Neural crest cell (in vitro differentiated cells): ENCODE measurements at regions not wholly inside any gene's neighbourhood (a gene's known extent, or its start where the extent isn't known, plus 50 kb on each side); places are given as distances from the start of the nearest gene placed in this dataset.
A peak's percentile ranks its signal among the peaks of the same experiment; 100 is the strongest.
"Not testable (repeated sequence)": the region's sequence is repeated elsewhere in the genome, so short reads cannot be mapped to it uniquely, and the experiment has no call there.

ENCODE experiments used
- DNase-seq: peaks from one replicate; pipeline ENCODE4 v3.0.0; 2021; ENCODE audit warnings: low read depth, mixed read lengths, low spot score
- H3K27ac Mint-ChIP-seq: one replicate; pipeline ENCODE4 v1.8.0; 2021; ENCODE audit warnings: mild to moderate bottlenecking, mixed read lengths; ENCODE audit not compliant: unreplicated experiment
- H3K27me3 Mint-ChIP-seq: 2 replicates; pipeline ENCODE4 v1.8.0; 2021; ENCODE audit warnings: low read depth, mild to moderate bottlenecking, mixed read lengths
- H3K36me3 Mint-ChIP-seq: 2 replicates; pipeline ENCODE4 v1.8.0; 2021; ENCODE audit warnings: low read depth, mild to moderate bottlenecking, mixed read lengths
- H3K4me1 Mint-ChIP-seq: 2 replicates; pipeline ENCODE4 v1.8.0; 2021; ENCODE audit warnings: mixed read lengths
- H3K4me3 Mint-ChIP-seq: one replicate; pipeline ENCODE4 v1.8.0; 2021; ENCODE audit warnings: mild to moderate bottlenecking, mixed read lengths
- H3K9me3 Mint-ChIP-seq: 2 replicates; pipeline ENCODE4 v1.8.0; 2021; ENCODE audit warnings: mixed read lengths
- TF ChIP-seq, protein P1 (sequence below): fragments of 200-600 bp; sonication (generic); conservative IDR thresholded peaks from 2 replicates; pipeline ENCODE4 v1.5.0; 2021; ENCODE audit warnings: antibody characterized with exemption, mild to moderate bottlenecking

DNA sequence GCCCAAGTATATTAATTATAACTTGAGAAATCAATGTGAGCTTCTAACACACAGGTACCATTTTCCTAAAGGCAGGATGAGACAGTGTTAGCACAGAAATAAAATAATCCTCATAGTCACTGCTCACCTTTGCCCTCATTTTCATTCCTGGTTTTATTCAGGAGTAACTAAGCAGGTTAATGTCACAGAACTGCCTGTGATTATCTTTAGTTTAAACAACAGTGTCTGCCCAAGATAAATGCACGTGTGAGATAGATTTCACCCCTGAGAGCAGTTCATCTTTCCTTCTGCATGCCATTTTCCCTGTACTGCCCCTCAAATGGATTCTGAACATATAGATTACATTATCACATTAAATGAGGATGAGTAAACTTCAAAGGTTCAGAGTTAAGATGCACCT, 250.7 kb downstream of the RMST start:
- Mint-ChIP-seq H3K27me3 (no peaks in the 10 kb centered on the region), H3K4me3 (no peak overlapping the region), H3K4me1 (peaks cover 15% of the 10 kb centered on the region), H3K36me3 (no peaks in the 10 kb centered on the region), H3K9me3 (no peaks in the 10 kb centered on the region), H3K27ac (no peak overlapping the region)
- DNase-seq = no peak
- TF ChIP-seq, protein P1, sequence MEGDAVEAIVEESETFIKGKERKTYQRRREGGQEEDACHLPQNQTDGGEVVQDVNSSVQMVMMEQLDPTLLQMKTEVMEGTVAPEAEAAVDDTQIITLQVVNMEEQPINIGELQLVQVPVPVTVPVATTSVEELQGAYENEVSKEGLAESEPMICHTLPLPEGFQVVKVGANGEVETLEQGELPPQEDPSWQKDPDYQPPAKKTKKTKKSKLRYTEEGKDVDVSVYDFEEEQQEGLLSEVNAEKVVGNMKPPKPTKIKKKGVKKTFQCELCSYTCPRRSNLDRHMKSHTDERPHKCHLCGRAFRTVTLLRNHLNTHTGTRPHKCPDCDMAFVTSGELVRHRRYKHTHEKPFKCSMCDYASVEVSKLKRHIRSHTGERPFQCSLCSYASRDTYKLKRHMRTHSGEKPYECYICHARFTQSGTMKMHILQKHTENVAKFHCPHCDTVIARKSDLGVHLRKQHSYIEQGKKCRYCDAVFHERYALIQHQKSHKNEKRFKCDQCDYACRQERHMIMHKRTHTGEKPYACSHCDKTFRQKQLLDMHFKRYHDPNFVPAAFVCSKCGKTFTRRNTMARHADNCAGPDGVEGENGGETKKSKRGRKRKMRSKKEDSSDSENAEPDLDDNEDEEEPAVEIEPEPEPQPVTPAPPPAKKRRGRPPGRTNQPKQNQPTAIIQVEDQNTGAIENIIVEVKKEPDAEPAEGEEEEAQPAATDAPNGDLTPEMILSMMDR = no peak

DNA sequence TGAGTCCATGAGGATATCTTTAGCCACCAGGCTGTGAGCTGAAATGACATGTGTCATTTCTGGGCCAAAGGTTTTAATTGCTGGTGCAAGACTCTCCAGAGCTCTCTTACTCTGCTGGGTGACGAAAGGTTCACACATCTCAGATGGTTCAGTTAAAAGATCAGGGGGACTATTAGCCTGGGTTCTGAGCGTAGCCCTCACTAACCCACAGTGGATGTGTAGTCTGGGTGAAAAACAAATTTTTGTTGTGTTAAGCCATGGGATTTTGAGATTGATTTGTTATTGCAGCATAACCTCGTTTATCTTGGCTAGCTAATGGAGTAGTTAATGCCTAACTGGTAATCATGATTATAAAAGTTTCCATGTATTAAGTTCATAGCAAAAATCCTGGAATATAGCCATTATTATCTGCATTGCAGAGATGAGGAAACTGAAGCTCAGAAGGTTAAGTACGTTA, 251.5 kb downstream of the RMST start:
- no peak for DNase-seq
- Mint-ChIP-seq H3K4me3 (no peak overlapping the region), H3K36me3 (no peaks in the 10 kb centered on the region), H3K4me1 (peaks cover 15% of the 10 kb centered on the region), H3K27ac (peak overlapping the region; percentile 31), H3K9me3 (peaks cover 3% of the 10 kb centered on the region), H3K27me3 (no peaks in the 10 kb centered on the region)
- TF ChIP-seq, protein P1 = no peak

DNA sequence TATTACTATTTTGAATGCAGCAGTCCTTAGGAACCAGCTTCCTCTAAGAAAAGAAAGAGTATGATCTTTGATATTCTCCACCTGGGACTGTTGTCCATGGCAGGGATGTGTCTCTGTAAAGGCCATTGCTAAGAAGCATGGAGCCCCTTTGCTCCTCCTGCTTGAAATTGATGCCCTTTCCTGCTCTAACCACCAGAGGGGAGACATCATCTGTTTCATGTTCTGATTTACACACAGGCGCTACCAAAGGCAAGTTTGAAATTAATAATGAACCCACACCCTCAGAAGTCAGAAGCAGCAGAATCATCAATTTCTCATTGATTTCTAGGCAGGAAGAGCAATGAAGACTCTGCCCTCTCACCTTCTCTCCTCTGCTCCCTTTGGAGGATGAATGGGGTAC, 253.8 kb downstream of the RMST start:
- Mint-ChIP-seq H3K4me1 (peaks cover 15% of the 10 kb centered on the region), H3K27ac (no peak overlapping the region), H3K4me3 (no peak overlapping the region), H3K36me3 (peaks cover under 1% of the 10 kb centered on the region), H3K27me3 (no peaks in the 10 kb centered on the region), H3K9me3 (peaks cover 5% of the 10 kb centered on the region)
- no peak for DNase-seq
- TF ChIP-seq, protein P1 = peak; percentile 56

DNA sequence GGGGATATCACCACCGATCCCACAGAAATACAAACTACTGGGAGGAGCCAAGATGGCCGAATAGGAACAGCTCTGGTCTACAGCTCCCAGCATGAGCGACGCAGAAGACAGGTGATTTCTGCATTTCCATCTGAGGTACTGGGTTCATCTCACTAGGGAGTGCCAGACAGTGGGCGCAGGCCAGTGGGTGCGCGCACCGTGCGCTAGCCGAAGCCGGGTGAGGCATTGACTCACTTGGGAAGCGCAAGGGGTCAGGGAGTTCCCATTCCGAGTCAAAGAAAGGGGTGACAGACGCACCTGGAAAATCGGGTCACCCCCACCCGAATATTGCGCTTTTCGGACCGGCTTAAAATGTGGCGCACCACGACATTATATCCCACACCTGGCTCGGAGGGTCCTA, 261.2 kb downstream of the RMST start:
- not testable (repeated sequence) for H3K27me3 Mint-ChIP-seq, H3K4me1 Mint-ChIP-seq, DNase-seq, H3K4me3 Mint-ChIP-seq, H3K36me3 Mint-ChIP-seq, H3K27ac Mint-ChIP-seq
- H3K9me3 Mint-ChIP-seq = peaks cover 11% of the 10 kb centered on the region

DNA sequence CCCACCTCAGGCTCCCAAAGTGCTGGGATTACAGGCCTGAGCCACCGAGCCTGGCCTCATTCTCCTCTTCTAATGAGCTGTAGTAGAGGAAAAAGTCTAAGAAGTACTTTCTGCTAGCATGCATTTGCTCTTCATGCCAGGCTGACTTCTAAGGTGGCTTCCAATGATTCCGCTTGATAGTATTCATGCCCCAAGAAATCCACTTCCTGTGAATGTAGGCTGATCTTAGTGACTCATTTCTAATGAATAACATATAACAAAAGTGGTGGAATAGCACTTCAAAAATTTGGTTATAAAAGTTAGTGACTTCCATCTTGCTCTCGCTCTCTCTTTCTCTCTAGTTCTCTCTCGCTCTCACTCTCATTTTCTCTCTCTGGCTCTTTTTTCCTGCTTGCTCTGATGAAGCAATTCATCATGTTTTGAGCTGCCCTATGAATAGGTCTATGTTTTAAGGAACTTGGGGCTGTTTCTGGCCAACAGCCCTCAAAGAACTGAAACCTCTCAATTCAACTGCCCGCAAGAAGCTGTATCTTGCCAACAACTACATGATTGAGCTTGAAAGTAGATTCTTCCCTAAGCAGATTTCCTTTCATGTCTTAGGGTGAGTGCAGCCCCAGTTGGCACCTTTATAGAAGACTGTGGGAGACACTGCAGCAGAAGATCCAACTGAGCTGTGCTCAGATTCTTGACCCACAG, 282.9 kb downstream of the RMST start:
- peak overlapping the region; percentile 87 for H3K27ac Mint-ChIP-seq
- H3K4me1 Mint-ChIP-seq = no peaks in the 10 kb centered on the region
- no peak overlapping the region for H3K4me3 Mint-ChIP-seq
- H3K27me3 Mint-ChIP-seq = no peaks in the 10 kb centered on the region
- H3K36me3 Mint-ChIP-seq = no peaks in the 10 kb centered on the region
- DNase-seq = no peak
- no peaks in the 10 kb centered on the region for H3K9me3 Mint-ChIP-seq
- TF ChIP-seq, protein P1 = no peak

DNA sequence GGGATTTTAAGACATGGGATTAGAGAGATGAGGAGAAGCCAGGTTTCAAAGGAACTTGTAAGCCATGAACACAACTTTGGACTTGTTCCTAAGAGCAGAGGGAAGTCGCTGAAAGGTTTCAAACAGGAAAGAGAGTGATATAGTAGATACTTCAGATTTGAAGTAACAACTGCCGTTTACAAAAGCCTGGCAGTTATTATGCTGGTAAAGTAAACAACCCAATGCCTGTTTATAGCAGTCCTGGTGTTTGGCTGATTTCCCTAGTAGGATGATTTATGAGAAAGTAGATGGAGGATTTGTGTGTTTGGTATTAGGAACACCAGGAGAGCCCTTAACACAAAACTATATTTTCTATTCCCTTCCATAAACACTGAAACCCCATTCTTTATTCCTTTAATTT, 285.7 kb downstream of the RMST start:
- Mint-ChIP-seq H3K9me3 (no peaks in the 10 kb centered on the region), H3K27ac (no peak overlapping the region), H3K4me3 (no peak overlapping the region), H3K4me1 (no peaks in the 10 kb centered on the region), H3K36me3 (no peaks in the 10 kb centered on the region), H3K27me3 (no peaks in the 10 kb centered on the region)
- TF ChIP-seq, protein P1 = no peak
- DNase-seq = no peak
